Stimulated activated CD4-positive, alpha-beta T cell treated with anti-CD3 and anti-CD28 coated beads, Interleukin-1b, Interleukin-23, amount 100 ng/mL, for 24 hours (primary cell): ENCODE measurements at regions not wholly inside any gene's neighbourhood (a gene's known extent, or its start where the extent isn't known, plus 50 kb on each side); places are given as distances from the start of the nearest gene placed in this dataset.
"Not testable (repeated sequence)": the region's sequence is repeated elsewhere in the genome, so short reads cannot be mapped to it uniquely, and the experiment has no call there.

ENCODE experiments used
- DNase-seq, 4 experiments: peaks; one replicate each; pipeline ENCODE4 v3.0.0-alpha.2; 2020; ENCODE audit warnings: low read depth in 4 of 4, low spot score in 1 of 4

DNA sequence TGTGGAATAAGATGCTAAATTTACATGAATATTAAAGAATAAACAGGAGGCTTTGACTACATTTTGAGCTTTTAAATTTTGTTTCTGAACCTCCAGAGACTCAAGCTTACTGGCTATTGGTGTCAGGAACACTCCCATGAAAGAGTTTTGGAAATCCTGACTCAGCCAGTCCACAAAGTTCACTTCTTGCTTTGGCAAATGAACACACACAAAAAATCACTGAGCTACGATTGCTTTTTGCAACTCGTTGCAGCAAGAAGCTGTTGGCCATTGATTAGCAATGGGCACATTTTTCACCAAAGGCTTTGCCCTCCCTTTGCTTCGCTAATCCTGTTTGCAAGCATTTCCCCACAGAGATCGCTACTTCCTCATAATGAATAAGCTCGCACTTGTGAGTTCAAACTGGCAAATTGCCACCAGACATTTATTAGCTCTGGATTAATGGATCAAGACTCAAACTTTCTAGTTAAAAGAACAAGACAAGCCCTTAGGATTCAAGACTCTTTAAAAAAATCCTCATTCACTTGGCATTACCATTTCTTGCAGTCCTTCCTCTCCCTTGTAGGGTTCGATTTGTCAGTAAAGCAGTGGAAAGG is 343.2 kb upstream of the ONECUT1 start:
- DNase-seq: no peak

GRCh38 chr15:53130943-53131342 is 340.8 kb upstream of the ONECUT1 start:
- no peak for DNase-seq

GRCh38 chr15:53129121-53129904 is 339.2 kb upstream of the ONECUT1 start:
- no peak for DNase-seq

- no peak for DNase-seq
Measured at GRCh38 chr15:53128652-53129051, 338.5 kb upstream of the ONECUT1 start.

DNA sequence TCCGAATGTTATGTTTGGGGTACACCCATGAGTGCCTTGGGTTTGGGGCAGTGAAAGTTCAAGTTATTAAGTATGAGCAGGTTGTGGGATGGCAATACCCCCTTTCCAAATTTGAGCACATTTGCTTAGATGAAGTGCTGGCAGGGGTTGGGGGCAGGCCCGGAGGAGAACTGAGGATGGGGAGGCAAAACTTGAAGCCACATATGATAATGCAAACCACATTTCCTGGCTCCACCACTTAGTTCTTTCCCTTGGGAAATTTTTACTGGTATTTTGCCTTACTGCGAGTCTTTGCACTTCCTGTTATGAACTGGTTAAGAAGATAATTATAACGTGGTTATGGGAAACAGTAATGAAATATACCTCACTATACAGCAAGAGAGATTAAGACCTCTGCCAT is 336.0 kb upstream of the ONECUT1 start:
- no peak for DNase-seq

DNA sequence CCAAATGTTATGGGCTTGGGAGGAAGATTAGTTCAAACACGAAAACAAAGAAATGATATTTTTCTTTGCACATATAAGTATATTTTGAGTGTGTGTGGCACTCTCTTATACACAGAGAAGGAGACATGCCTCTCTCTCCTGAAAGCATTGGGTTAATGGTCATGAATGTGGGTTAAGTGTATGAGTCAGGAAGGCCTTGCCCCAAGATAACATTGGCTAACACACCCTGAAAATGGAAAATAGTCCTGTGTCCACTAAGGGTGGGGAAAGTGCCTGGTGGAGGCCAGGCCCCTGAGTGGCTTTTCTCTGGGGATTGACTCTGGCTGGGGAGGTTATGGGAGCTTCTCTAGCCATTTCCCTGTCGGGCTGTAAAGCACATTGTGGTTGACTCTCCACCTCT is 332.7 kb upstream of the ONECUT1 start:
- no peak for DNase-seq

GRCh38 chr15:53116915-53117314 is 326.8 kb upstream of the ONECUT1 start:
- not testable (repeated sequence) for DNase-seq

GRCh38 chr15:53116169-53116568 is 326.0 kb upstream of the ONECUT1 start:
- no peak for DNase-seq

- DNase-seq: no peak
Measured at GRCh38 chr15:53115563-53115962, 325.4 kb upstream of the ONECUT1 start.

GRCh38 chr15:53114960-53115359 is 324.8 kb upstream of the ONECUT1 start:
- DNase-seq: no peak

DNA sequence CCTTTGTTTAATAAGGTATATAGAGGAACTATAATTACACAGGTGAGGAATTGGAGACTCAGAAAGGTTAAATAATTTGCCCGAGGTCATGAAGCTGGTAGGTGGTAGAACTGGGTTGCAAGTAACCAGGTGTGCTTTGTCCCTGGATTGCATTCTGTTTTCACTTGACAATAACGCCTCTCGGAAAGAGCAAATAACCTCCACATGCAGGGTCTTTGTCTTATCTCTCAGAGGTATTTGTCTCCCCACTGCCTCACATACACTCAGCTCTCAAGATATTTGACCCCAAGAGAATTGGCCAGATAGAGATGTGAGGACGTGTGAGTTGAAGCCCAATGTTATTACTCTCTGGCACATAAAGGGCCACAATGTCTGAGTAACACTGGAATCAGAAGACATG is 320.9 kb upstream of the ONECUT1 start:
- no peak for DNase-seq

DNA sequence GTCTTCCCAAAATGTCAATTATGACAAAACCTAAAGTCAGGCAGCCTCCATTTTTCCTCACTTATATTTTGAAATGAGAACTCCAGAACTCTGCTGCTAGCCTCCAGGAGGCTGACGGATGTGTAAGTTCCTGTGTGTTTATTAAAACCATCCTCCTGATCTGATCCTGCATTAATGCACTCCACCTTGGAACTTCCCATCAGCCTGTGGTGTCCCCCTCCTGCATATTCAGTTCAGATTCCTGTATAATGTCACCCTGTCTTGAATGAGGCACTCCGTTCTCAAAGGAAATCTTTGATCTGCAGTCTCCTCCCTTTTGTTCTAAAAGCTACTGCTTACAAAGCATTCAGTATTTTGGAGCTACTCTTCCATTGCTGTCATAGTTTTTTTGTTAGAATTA is 318.2 kb upstream of the ONECUT1 start:
- DNase-seq: no peak

DNA sequence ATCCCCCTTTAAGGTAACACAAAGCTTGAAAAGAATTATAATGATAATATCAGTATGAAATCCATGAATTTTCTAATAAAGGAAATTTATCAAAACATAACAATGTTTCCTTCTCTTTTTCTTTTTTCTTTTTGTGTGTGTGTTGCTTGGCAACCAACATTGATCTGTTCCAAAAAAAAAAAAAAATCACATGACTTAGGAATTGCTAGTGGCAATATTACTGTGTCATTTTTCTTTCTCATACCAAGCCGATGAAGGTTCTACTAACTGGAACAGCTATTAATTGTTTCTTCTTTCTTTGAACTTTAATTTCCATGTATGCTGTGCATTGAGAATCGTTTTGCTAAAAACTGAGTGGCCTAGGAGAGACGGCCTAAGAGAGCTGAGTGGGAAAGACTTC is 317.7 kb upstream of the ONECUT1 start:
- DNase-seq: no peak

DNA sequence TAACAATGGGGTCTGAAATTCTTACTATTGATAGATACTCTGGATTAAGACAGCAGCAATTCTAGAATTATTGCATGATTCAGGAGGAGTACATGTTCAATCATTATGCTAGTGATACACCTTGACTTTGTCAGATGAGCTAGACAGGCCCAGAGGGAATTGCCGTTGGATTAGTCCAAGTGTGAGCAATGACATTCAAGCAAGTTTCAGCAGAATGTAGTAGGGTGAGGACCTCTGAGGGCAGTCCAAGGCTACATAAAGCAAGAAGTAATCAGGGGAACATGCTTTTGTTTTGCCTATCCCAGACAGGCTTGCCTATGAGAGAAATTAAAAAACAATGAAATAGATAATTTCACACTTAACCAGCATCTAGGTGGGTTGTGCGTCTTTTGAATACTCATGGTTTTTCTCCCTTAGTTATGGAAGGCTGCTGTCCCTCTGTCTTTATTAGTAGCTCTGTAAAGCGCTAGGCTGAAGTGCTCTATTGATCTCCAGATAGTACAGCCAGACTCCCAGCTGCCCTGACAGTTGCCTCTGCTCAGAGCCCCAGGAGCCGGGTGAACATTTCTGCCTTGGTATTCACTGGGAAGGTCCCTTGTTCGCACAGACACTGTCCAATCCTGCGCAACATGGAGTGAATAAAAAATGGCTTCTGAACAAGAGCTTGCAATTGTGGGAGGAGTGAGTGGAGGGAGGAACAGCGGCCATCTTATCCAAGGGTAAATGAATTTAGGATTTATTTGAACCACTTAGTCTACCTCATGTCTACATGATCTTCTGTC is 316.6 kb upstream of the ONECUT1 start:
- no peak for DNase-seq

- DNase-seq: no peak
Measured at GRCh38 chr15:53102483-53102882, 312.3 kb upstream of the ONECUT1 start.

GRCh38 chr15:53080484-53080883 is 290.3 kb upstream of the ONECUT1 start:
- DNase-seq: no peak

DNA sequence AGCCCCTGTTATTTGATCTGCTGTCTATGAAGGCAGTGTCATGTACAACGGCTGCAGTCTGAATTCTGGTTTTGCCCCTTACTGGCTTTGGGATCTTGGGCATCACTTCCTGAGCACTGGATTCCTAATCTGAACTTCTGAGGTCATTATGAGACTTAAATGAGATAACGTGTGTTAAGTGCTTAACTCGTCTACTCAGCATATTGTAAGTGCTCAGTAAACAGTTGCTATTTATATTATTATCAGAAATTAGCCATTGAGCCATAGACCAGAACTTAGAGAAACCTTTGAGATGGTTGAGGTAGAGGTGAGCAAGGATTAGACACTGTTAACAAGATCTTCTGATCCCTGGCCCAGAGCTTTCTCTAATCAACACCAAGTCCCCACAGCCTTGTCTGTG is 284.1 kb upstream of the ONECUT1 start:
- no peak for DNase-seq

DNA sequence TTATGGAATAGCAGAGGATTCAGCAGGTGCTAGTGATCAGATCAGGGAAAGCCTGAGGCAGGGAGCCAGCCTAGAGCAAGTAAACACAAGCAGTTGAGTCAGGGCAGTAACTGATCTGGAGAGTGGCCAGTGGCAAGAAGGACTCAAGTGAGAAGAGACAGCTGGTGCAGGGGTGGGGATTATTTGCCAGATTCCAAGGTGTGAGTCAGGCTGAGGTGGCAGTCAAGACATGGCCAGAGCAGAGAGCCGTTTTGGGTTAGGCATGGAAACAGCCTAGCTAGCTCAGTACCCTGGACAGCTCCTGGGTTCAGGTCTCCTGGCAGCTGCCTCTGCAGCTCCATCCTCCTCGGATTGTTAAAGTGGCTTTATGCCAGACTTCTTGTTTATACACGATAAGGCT is 281.9 kb upstream of the ONECUT1 start:
- DNase-seq: no peak

- no peak for DNase-seq
Measured at GRCh38 chr15:53068636-53069035, 278.5 kb upstream of the ONECUT1 start.

GRCh38 chr15:53059273-53060043 is 269.3 kb upstream of the ONECUT1 start:
- no peak for DNase-seq

DNA sequence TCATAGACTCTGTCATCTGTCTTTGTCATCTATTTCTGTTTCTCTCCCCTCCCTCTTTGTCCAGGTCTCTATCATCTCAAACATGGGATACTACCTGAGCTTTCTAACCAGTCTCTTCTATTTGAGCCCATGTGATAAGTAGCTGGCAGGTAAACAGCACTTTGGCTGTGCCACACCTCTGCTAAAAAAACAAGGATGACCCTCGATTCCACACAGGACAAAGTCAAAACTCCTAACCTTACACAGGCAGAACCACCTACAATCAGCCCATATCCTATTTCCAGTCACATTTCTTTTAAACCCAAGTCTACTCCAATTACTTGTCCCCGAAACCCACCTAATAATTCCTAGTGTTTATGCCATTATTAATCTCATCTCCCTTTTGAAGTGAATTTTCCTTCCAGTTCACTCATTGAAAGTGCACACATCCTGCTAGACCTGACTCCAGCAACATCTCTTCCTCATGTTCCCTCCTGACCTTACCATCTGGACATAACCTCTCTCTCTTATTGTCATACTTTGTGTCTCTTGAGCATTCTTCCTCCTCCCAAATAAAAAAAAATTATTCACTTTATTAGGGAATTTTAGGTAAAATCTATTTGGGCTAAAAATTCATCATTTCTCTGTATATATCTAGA is 256.1 kb upstream of the ONECUT1 start:
- DNase-seq: no peak
